ENCODE measurements at regions not wholly inside any gene's neighbourhood (a gene's known extent, or its start where the extent isn't known, plus 50 kb on each side); places are given as distances from the start of the nearest gene placed in this dataset.

DNA sequence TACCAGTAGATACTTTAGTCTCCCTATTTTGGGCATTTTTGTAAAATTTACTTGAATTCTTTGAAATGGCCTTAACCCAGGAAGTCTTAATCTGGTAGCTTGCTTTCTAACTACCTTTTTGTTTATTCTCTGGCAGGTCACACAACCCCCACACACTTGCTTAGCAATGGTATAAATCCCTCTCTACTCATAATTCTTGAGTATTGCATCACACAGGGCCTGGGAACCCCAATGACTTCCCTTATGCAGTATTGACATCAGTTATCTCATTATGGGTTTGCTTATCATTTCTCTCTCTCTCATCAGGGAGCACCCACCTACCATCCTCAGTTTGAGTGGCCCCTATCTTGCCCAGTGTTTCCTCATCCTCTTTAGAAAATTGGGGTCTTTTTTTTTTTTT lies 207.1 kb downstream of the KCNS3 start:
- no peaks in the 10 kb centered on the region for H4K20me1 ChIP-seq (ENCODE audit: insufficient read depth, low read length)
- H3K4me1 ChIP-seq (ENCODE audit: insufficient read depth, low read length, severe bottlenecking), result no peaks in the 10 kb centered on the region
- H3K9me2 ChIP-seq (ENCODE audit: low read depth, low read length), result no peaks in the 10 kb centered on the region
- no peak overlapping the region for H2AFZ ChIP-seq (ENCODE audit: low read length)
- no peak overlapping the region for H3K4me2 ChIP-seq (ENCODE audit: low read length)
- no peaks in the 10 kb centered on the region for H3K9me3 ChIP-seq (ENCODE audit: low read length)
- H3K27me3 ChIP-seq (ENCODE audit: insufficient read depth, low read length), result no peaks in the 10 kb centered on the region
- H3K36me3 ChIP-seq (ENCODE audit: insufficient read depth, low read length), result no peaks in the 10 kb centered on the region
- no peaks in the 10 kb centered on the region for H3K79me2 ChIP-seq (ENCODE audit: insufficient read depth, low read length)
- H3K27ac ChIP-seq (ENCODE audit: low read depth, low read length, poor library complexity, severe bottlenecking), result no peak overlapping the region
- no peak overlapping the region for H3K4me3 ChIP-seq (ENCODE audit: low read depth, low read length, poor library complexity, severe bottlenecking)
- H3F3A ChIP-seq (ENCODE audit: insufficient read depth, low read length), result no peaks in the 10 kb centered on the region
- H3K9ac ChIP-seq (ENCODE audit: low read length), result no peak overlapping the region
- TF ChIP-seq EZH2 (IDR thresholded peaks at IDR 0.05; ENCODE audit: borderline replicate concordance, low read length), result no peak
- TF ChIP-seq, protein P1, sequence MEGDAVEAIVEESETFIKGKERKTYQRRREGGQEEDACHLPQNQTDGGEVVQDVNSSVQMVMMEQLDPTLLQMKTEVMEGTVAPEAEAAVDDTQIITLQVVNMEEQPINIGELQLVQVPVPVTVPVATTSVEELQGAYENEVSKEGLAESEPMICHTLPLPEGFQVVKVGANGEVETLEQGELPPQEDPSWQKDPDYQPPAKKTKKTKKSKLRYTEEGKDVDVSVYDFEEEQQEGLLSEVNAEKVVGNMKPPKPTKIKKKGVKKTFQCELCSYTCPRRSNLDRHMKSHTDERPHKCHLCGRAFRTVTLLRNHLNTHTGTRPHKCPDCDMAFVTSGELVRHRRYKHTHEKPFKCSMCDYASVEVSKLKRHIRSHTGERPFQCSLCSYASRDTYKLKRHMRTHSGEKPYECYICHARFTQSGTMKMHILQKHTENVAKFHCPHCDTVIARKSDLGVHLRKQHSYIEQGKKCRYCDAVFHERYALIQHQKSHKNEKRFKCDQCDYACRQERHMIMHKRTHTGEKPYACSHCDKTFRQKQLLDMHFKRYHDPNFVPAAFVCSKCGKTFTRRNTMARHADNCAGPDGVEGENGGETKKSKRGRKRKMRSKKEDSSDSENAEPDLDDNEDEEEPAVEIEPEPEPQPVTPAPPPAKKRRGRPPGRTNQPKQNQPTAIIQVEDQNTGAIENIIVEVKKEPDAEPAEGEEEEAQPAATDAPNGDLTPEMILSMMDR (IDR thresholded peaks at IDR 0.05; ENCODE audit: low read length), result no peak

DNA sequence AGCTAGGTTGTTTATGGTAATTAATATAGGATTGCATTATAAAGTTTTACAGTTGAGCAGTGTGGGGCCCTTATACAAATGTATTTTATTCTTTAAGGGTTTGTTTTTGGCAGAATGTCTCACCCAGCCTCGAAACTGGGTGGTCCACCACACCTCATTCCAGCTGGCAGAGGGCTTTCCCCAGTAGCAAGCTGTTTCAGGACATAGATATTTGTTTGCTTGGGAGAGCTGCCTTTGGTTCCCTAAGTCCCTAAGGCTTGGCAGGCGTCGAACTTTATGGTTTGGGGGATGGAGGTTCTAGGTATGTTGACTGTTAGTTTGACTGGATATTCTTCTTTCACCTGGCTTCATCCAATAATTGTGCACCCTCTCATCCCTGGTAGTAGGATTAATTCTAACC lies 205.9 kb downstream of the KCNS3 start:
- no peak overlapping the region for H2AFZ ChIP-seq (ENCODE audit: low read length)
- no peaks in the 10 kb centered on the region for H3K36me3 ChIP-seq (ENCODE audit: insufficient read depth, low read length)

DNA sequence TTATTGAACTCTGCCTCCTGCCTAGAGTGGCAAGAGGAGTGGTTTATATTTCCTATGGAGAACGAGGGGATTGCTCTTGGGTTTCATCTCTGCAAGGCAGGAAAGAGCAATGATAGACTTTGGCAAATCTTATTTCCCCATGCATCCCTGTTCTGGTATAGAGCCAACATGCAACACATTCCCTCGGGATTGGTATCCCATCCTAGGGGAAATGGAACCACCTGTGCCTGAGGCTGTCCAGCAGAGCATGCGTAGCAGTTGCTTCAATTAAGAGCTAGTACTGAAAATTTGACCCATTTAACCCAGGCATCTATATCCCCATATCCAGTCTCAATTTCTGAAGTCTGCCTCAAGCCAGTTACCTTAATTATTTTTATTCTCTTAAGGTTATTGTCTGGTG lies 205.3 kb downstream of the KCNS3 start:
- no peak for TF ChIP-seq EZH2 (IDR thresholded peaks at IDR 0.05; ENCODE audit: borderline replicate concordance, low read length)
- H3K4me3 ChIP-seq (ENCODE audit: low read depth, low read length, poor library complexity, severe bottlenecking), result no peak overlapping the region
- no peaks in the 10 kb centered on the region for H3K27me3 ChIP-seq (ENCODE audit: insufficient read depth, low read length)
- H3F3A ChIP-seq (ENCODE audit: insufficient read depth, low read length), result no peaks in the 10 kb centered on the region
- H3K9me3 ChIP-seq (ENCODE audit: low read length), result no peaks in the 10 kb centered on the region
- H3K9me2 ChIP-seq (ENCODE audit: low read depth, low read length), result no peaks in the 10 kb centered on the region
- H2AFZ ChIP-seq (ENCODE audit: low read length), result no peak overlapping the region
- H3K79me2 ChIP-seq (ENCODE audit: insufficient read depth, low read length), result no peaks in the 10 kb centered on the region
- no peak overlapping the region for H3K4me2 ChIP-seq (ENCODE audit: low read length)
- H3K27ac ChIP-seq (ENCODE audit: low read depth, low read length, poor library complexity, severe bottlenecking), result no peak overlapping the region
- no peak overlapping the region for H3K9ac ChIP-seq (ENCODE audit: low read length)
- H4K20me1 ChIP-seq (ENCODE audit: insufficient read depth, low read length), result no peaks in the 10 kb centered on the region
- H3K4me1 ChIP-seq (ENCODE audit: insufficient read depth, low read length, severe bottlenecking), result no peaks in the 10 kb centered on the region
- no peaks in the 10 kb centered on the region for H3K36me3 ChIP-seq (ENCODE audit: insufficient read depth, low read length)

More for the DNA sequence above, 205.9 kb downstream of the KCNS3 start:
- Histone ChIP-seq H3K79me2 (ENCODE audit: insufficient read depth, low read length) (no peaks in the 10 kb centered on the region), H3K4me1 (ENCODE audit: insufficient read depth, low read length, severe bottlenecking) (no peaks in the 10 kb centered on the region), H3K4me2 (ENCODE audit: low read length) (no peak overlapping the region), H3K27ac (ENCODE audit: low read depth, low read length, poor library complexity, severe bottlenecking) (no peak overlapping the region), H3K9ac (ENCODE audit: low read length) (no peak overlapping the region), H3K9me3 (ENCODE audit: low read length) (no peaks in the 10 kb centered on the region), H3K9me2 (ENCODE audit: low read depth, low read length) (no peaks in the 10 kb centered on the region), H3K4me3 (ENCODE audit: low read depth, low read length, poor library complexity, severe bottlenecking) (no peak overlapping the region), H4K20me1 (ENCODE audit: insufficient read depth, low read length) (no peaks in the 10 kb centered on the region), H3K27me3 (ENCODE audit: insufficient read depth, low read length) (no peaks in the 10 kb centered on the region), H3F3A (ENCODE audit: insufficient read depth, low read length) (no peaks in the 10 kb centered on the region)
- TF ChIP-seq, protein P1 (IDR thresholded peaks at IDR 0.05; ENCODE audit: low read length), result no peak
- no peak for TF ChIP-seq EZH2 (IDR thresholded peaks at IDR 0.05; ENCODE audit: borderline replicate concordance, low read length)

DNA sequence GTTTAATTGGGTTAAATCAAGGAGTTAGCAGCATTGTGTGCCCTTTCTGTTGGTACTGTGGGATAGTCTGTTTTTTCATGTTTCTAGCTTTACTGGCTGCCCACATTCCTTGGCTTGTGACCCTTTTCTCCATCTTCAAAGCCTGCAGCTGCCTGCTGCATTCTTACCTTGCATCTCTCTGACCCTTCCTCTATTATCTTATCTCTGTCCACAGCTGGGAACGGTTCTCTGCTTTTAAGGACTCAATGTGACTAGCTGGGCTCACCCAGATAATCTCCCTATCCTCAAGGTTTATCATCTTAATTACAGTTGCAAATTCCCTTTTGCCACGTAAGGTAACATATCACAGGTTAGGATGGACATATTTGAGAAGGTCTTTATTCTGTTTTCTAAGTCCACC lies 199.7 kb downstream of the KCNS3 start:
- Histone ChIP-seq H3F3A (ENCODE audit: insufficient read depth, low read length) (no peaks in the 10 kb centered on the region), H3K9me3 (ENCODE audit: low read length) (no peaks in the 10 kb centered on the region), H3K27me3 (ENCODE audit: insufficient read depth, low read length) (no peaks in the 10 kb centered on the region), H3K79me2 (ENCODE audit: insufficient read depth, low read length) (no peaks in the 10 kb centered on the region), H3K9me2 (ENCODE audit: low read depth, low read length) (no peaks in the 10 kb centered on the region), H3K4me3 (ENCODE audit: low read depth, low read length, poor library complexity, severe bottlenecking) (no peak overlapping the region), H3K36me3 (ENCODE audit: insufficient read depth, low read length) (no peaks in the 10 kb centered on the region), H3K9ac (ENCODE audit: low read length) (no peak overlapping the region), H3K4me1 (ENCODE audit: insufficient read depth, low read length, severe bottlenecking) (no peaks in the 10 kb centered on the region), H3K27ac (ENCODE audit: low read depth, low read length, poor library complexity, severe bottlenecking) (no peak overlapping the region), H3K4me2 (ENCODE audit: low read length) (no peak overlapping the region), H4K20me1 (ENCODE audit: insufficient read depth, low read length) (no peaks in the 10 kb centered on the region), H2AFZ (ENCODE audit: low read length) (no peak overlapping the region)
- TF ChIP-seq, protein P1 (IDR thresholded peaks at IDR 0.05; ENCODE audit: low read length), result no peak
- TF ChIP-seq EZH2 (IDR thresholded peaks at IDR 0.05; ENCODE audit: borderline replicate concordance, low read length), result no peak
